ENCODE measurements at regions not wholly inside any gene's neighbourhood (a gene's known extent, or its start where the extent isn't known, plus 50 kb on each side); places are given as distances from the start of the nearest gene placed in this dataset.

DNA sequence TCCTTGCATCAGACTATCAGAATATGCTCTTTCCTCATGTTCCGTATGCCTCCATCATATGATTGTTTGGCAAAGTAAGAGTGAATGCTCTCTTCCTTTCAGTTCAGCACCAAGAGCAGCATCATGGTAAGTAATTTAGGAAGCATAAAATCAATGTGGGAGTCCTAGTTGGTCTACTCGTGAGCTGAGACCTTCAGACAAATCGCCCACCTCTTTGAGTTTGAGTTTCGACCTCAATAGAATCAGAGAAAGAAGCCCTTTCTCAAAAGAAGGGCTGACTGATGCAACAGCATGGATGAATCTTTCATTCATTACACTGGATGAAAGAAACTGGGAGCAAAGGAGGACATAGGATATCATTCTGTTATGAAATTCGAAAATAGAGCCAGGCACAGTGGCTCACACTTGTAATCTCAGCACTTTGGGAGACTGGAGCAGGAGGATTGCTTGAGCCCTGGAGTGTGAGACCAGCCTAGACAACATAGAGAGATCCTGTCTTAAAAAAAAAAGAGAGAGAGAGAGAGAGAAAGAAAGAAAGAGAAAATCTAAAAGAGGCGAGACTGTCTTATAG lies 112.5 kb downstream of the ZC3H11B start (continued):
- TF ChIP-seq CHD7 (IDR thresholded peaks at IDR 0.05; ENCODE audit: insufficient replicate concordance, low read length) (no peak), FOSL1 (IDR thresholded peaks at IDR 0.05; ENCODE audit: insufficient read depth, low read depth, low read length) (no peak), TAF1 (IDR thresholded peaks at IDR 0.05; ENCODE audit: low read depth, low read length) (no peak), RXRA (IDR thresholded peaks at IDR 0.05; ENCODE audit: insufficient read depth, low read depth, low read length) (no peak), CHD1 (IDR thresholded peaks at IDR 0.05; ENCODE audit: low read depth, low read length) (no peak), ASH2L (IDR thresholded peaks at IDR 0.05; ENCODE audit: low read length) (no peak), HDAC6 (IDR thresholded peaks at IDR 0.05; ENCODE audit: low read depth, low read length) (no peak), MAFK (IDR thresholded peaks at IDR 0.05; ENCODE audit: low read depth, low read length) (no peak), SP1 (IDR thresholded peaks at IDR 0.05; ENCODE audit: low read depth, low read length) (no peak), TBP (IDR thresholded peaks at IDR 0.05; ENCODE audit: low read depth, low read length) (no peak), SAP30 (IDR thresholded peaks at IDR 0.05; ENCODE audit: insufficient read depth, insufficient replicate concordance, low read length) (no peak), EZH2 (IDR thresholded peaks at IDR 0.05; ENCODE audit: low read depth, low read length, severe bottlenecking) (no peak)
